Keratinocyte (primary cell): ENCODE measurements at regions not wholly inside any gene's neighbourhood (a gene's known extent, or its start where the extent isn't known, plus 50 kb on each side); places are given as distances from the start of the nearest gene placed in this dataset.
"Not testable (repeated sequence)": the region's sequence is repeated elsewhere in the genome, so short reads cannot be mapped to it uniquely, and the experiment has no call there.

Experiments
- DNase-seq: peaks from one replicate; pipeline ENCODE4 v3.0.0-alpha.2; 2011; ENCODE audit warnings: low read depth, missing footprints, low spot score
- FAIRE-seq: peaks from 2 replicates; lab custom pipeline; 2011; peaks lifted over from hg19 to GRCh38; lab: Jason Lieb, UNC
- H2AFZ ChIP-seq: 2 replicates; pipeline ENCODE4 v1.6.0; 2012; ENCODE audit warnings: low read length, control low read depth, inconsistent platforms; ENCODE audit not compliant: control insufficient read depth
- H3K27ac ChIP-seq: 2 replicates; pipeline ENCODE4 v1.5.1; 2011; ENCODE audit warnings: low read length; ENCODE audit not compliant: control insufficient read depth, insufficient read depth
- H3K27me3 ChIP-seq: 3 replicates; pipeline ENCODE4 v1.6.0; 2011; ENCODE audit warnings: low read length; ENCODE audit not compliant: control insufficient read depth, insufficient read depth; ENCODE audit errors: extremely low read depth
- H3K36me3 ChIP-seq, 2 experiments: 2 replicates in 1 of 2; 3 replicates in 1 of 2; pipeline ENCODE4 v1.5.1; 2011; ENCODE audit warnings: low read length in 2 of 2, mild to moderate bottlenecking in 1 of 2; ENCODE audit not compliant: control insufficient read depth in 2 of 2, insufficient read depth in 2 of 2; ENCODE audit errors: extremely low read depth in 1 of 2
- H3K4me1 ChIP-seq: 3 replicates; pipeline ENCODE4 v1.5.1; 2011; ENCODE audit warnings: low read length; ENCODE audit not compliant: control insufficient read depth, insufficient read depth; ENCODE audit errors: extremely low read depth
- H3K4me2 ChIP-seq: 3 replicates; pipeline ENCODE4 v1.6.0; 2011; ENCODE audit warnings: low read depth, low read length; ENCODE audit not compliant: control insufficient read depth, insufficient read depth; ENCODE audit errors: extremely low read depth
- H3K4me3 ChIP-seq, 3 experiments: fragments of 200-600 bp in 1 of 3; sonication (generic) in 1 of 3; 2 replicates in 2 of 3; 3 replicates in 1 of 3; pipeline ENCODE4 v1.5.1; 2011 to 2016; ENCODE audit warnings: low read length in 3 of 3, mild to moderate bottlenecking in 3 of 3, control low read depth in 2 of 3, inconsistent platforms in 1 of 3, low read depth in 1 of 3, mixed read lengths in 1 of 3, mixed run types in 1 of 3, moderate library complexity in 1 of 3; ENCODE audit not compliant: control insufficient read depth in 2 of 3, insufficient read depth in 2 of 3; ENCODE audit errors: extremely low read depth in 1 of 3
- H3K79me2 ChIP-seq: 2 replicates; pipeline ENCODE4 v1.6.0; 2012; ENCODE audit warnings: low read length; ENCODE audit not compliant: control insufficient read depth, insufficient read depth
- H3K9ac ChIP-seq: 3 replicates; pipeline ENCODE4 v1.6.0; 2011; ENCODE audit warnings: low read length; ENCODE audit not compliant: control insufficient read depth, insufficient read depth; ENCODE audit errors: extremely low read depth
- H3K9me1 ChIP-seq: 3 replicates; pipeline ENCODE4 v1.6.0; 2011; ENCODE audit warnings: low read length; ENCODE audit not compliant: control insufficient read depth, insufficient read depth; ENCODE audit errors: extremely low read depth
- H3K9me3 ChIP-seq: 2 replicates; pipeline ENCODE4 v1.5.1; 2012; ENCODE audit warnings: low read depth, low read length; ENCODE audit not compliant: control insufficient read depth
- H4K20me1 ChIP-seq: 3 replicates; pipeline ENCODE4 v1.6.0; 2011; ENCODE audit warnings: low read length; ENCODE audit not compliant: control insufficient read depth, insufficient read depth; ENCODE audit errors: extremely low read depth
- CTCF ChIP-seq, 3 experiments: IDR thresholded peaks in 1 of 3; conservative IDR thresholded peaks in 1 of 3; optimal IDR thresholded peaks in 1 of 3; 2 replicates in 2 of 3; 3 replicates in 1 of 3; pipeline versions ENCODE3 to v1.5.1; 2011; ENCODE audit warnings: low read length in 3 of 3, mild to moderate bottlenecking in 3 of 3, moderate library complexity in 2 of 3, control low read depth in 1 of 3, inconsistent platforms in 1 of 3; ENCODE audit not compliant: insufficient read depth in 2 of 3; ENCODE audit errors: extremely low read depth in 1 of 3
- EZH2 ChIP-seq: IDR thresholded peaks from one replicate; pipeline ENCODE4 v1.6.1; 2012; ENCODE audit warnings: inconsistent platforms, mild to moderate bottlenecking, low read length, moderate library complexity
- dilution Hi-C: fragments of 300-500 bp; cut with MboI; formaldehyde crosslinking; loops from one replicate; pipeline ENCODE4 v1.7.0; 2020; ENCODE audit warnings: low sequenced_read_pairs; ENCODE audit not compliant: extremely low pct_ligation_motif_present

DNA sequence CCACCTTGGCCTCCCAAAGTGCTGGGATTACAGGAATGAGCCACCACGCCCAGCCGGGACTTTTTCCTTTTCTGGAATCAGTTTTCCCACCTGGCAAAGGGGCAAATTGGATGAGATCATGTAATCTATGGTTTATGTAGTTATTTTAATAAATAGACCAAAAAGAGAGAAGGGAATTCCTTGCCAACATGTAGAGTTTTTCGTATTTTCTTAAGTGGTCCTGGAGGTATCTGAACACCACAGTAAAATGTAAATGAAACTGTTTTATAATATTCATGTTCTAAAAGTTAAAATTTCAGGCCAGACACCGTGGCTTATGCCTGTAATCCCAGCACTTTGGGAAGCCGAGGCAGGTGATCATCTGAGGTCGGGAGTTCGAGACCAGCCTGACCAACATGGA lies 185.1 kb upstream of the ZNF217 start:
- Histone ChIP-seq H3K36me3 (no peaks in the 10 kb centered on the region), H3K79me2 (no peaks in the 10 kb centered on the region), H3K4me1 (peaks cover 22% of the 10 kb centered on the region), H4K20me1 (no peaks in the 10 kb centered on the region), H3K27me3 (no peaks in the 10 kb centered on the region), H3K4me2 (no peak overlapping the region), H3K9ac (no peak overlapping the region), H3K9me3 (no peaks in the 10 kb centered on the region), H3K4me3 (no peak overlapping the region), H3K9me1 (no peaks in the 10 kb centered on the region), H2AFZ (no peak overlapping the region), H3K27ac (no peak overlapping the region)
- dilution Hi-C loops: no loop called here
- no peak for FAIRE-seq
- DNase-seq: no peak
- TF ChIP-seq EZH2 (no peak), CTCF (optimal IDR thresholded peaks at IDR 0.05 in 1 of 3, IDR thresholded peaks at IDR 0.05 in 1 of 3, conservative IDR thresholded peaks at IDR 0.05 in 1 of 3; ENCODE audit: extremely low read depth in 1 of 3, insufficient read depth in 2 of 3, low read length in 3 of 3) (no peak)

- no peaks in the 10 kb centered on the region for H3K9me3 ChIP-seq
- H3K36me3 ChIP-seq: no peaks in the 10 kb centered on the region
- no peaks in the 10 kb centered on the region for H3K79me2 ChIP-seq
- no peak overlapping the region for H3K9ac ChIP-seq
- peak overlapping the region; percentile 4 for H2AFZ ChIP-seq
- no peak for DNase-seq
- H3K27ac ChIP-seq: no peak overlapping the region
- dilution Hi-C loops: no loop called here
- no peaks in the 10 kb centered on the region for H3K27me3 ChIP-seq
- H4K20me1 ChIP-seq: no peaks in the 10 kb centered on the region
- H3K4me3 ChIP-seq: no peak overlapping the region
- H3K4me2 ChIP-seq: no peak overlapping the region
- H3K4me1 ChIP-seq: peaks cover 28% of the 10 kb centered on the region
- TF ChIP-seq CTCF (optimal IDR thresholded peaks at IDR 0.05 in 1 of 3, IDR thresholded peaks at IDR 0.05 in 1 of 3, conservative IDR thresholded peaks at IDR 0.05 in 1 of 3; ENCODE audit: extremely low read depth in 1 of 3, insufficient read depth in 2 of 3, low read length in 3 of 3) (no peak), EZH2 (no peak)
- H3K9me1 ChIP-seq: no peaks in the 10 kb centered on the region
- no peak for FAIRE-seq
These were observed 184.4 kb upstream of the ZNF217 start for GRCh38 chr20:53778041-53778516.

GRCh38 chr20:53777402-53777801 lies 183.8 kb upstream of the ZNF217 start:
- H2AFZ ChIP-seq, H3K36me3 ChIP-seq, H3K9me3 ChIP-seq, DNase-seq, H3K4me2 ChIP-seq, H3K4me3 ChIP-seq, H3K79me2 ChIP-seq, FAIRE-seq, H3K9me1 ChIP-seq, H3K27me3 ChIP-seq, dilution Hi-C loops, H3K27ac ChIP-seq, H3K9ac ChIP-seq, H4K20me1 ChIP-seq: not testable (repeated sequence)
- peaks cover 30% of the 10 kb centered on the region for H3K4me1 ChIP-seq
